Keratinocyte (primary cell): ENCODE measurements at regions not wholly inside any gene's neighbourhood (a gene's known extent, or its start where the extent isn't known, plus 50 kb on each side); places are given as distances from the start of the nearest gene placed in this dataset.
"Not testable (repeated sequence)": the region's sequence is repeated elsewhere in the genome, so short reads cannot be mapped to it uniquely, and the experiment has no call there.

Source experiments
- DNase-seq: peaks from one replicate; pipeline ENCODE4 v3.0.0-alpha.2; 2011; ENCODE audit warnings: low read depth, missing footprints, low spot score
- FAIRE-seq: peaks from 2 replicates; lab custom pipeline; 2011; peaks lifted over from hg19 to GRCh38; lab: Jason Lieb, UNC
- H2AFZ ChIP-seq: 2 replicates; pipeline ENCODE4 v1.6.0; 2012; ENCODE audit warnings: low read length, control low read depth, inconsistent platforms; ENCODE audit not compliant: control insufficient read depth
- H3K27ac ChIP-seq: 2 replicates; pipeline ENCODE4 v1.5.1; 2011; ENCODE audit warnings: low read length; ENCODE audit not compliant: control insufficient read depth, insufficient read depth
- H3K27me3 ChIP-seq: 3 replicates; pipeline ENCODE4 v1.6.0; 2011; ENCODE audit warnings: low read length; ENCODE audit not compliant: control insufficient read depth, insufficient read depth; ENCODE audit errors: extremely low read depth
- H3K36me3 ChIP-seq, 2 experiments: 2 replicates in 1 of 2; 3 replicates in 1 of 2; pipeline ENCODE4 v1.5.1; 2011; ENCODE audit warnings: low read length in 2 of 2, mild to moderate bottlenecking in 1 of 2; ENCODE audit not compliant: control insufficient read depth in 2 of 2, insufficient read depth in 2 of 2; ENCODE audit errors: extremely low read depth in 1 of 2
- H3K4me1 ChIP-seq: 3 replicates; pipeline ENCODE4 v1.5.1; 2011; ENCODE audit warnings: low read length; ENCODE audit not compliant: control insufficient read depth, insufficient read depth; ENCODE audit errors: extremely low read depth
- H3K4me2 ChIP-seq: 3 replicates; pipeline ENCODE4 v1.6.0; 2011; ENCODE audit warnings: low read depth, low read length; ENCODE audit not compliant: control insufficient read depth, insufficient read depth; ENCODE audit errors: extremely low read depth
- H3K4me3 ChIP-seq, 3 experiments: fragments of 200-600 bp in 1 of 3; sonication (generic) in 1 of 3; 2 replicates in 2 of 3; 3 replicates in 1 of 3; pipeline ENCODE4 v1.5.1; 2011 to 2016; ENCODE audit warnings: low read length in 3 of 3, mild to moderate bottlenecking in 3 of 3, control low read depth in 2 of 3, inconsistent platforms in 1 of 3, low read depth in 1 of 3, mixed read lengths in 1 of 3, mixed run types in 1 of 3, moderate library complexity in 1 of 3; ENCODE audit not compliant: control insufficient read depth in 2 of 3, insufficient read depth in 2 of 3; ENCODE audit errors: extremely low read depth in 1 of 3
- H3K79me2 ChIP-seq: 2 replicates; pipeline ENCODE4 v1.6.0; 2012; ENCODE audit warnings: low read length; ENCODE audit not compliant: control insufficient read depth, insufficient read depth
- H3K9ac ChIP-seq: 3 replicates; pipeline ENCODE4 v1.6.0; 2011; ENCODE audit warnings: low read length; ENCODE audit not compliant: control insufficient read depth, insufficient read depth; ENCODE audit errors: extremely low read depth
- H3K9me1 ChIP-seq: 3 replicates; pipeline ENCODE4 v1.6.0; 2011; ENCODE audit warnings: low read length; ENCODE audit not compliant: control insufficient read depth, insufficient read depth; ENCODE audit errors: extremely low read depth
- H3K9me3 ChIP-seq: 2 replicates; pipeline ENCODE4 v1.5.1; 2012; ENCODE audit warnings: low read depth, low read length; ENCODE audit not compliant: control insufficient read depth
- H4K20me1 ChIP-seq: 3 replicates; pipeline ENCODE4 v1.6.0; 2011; ENCODE audit warnings: low read length; ENCODE audit not compliant: control insufficient read depth, insufficient read depth; ENCODE audit errors: extremely low read depth
- EZH2 ChIP-seq: IDR thresholded peaks from one replicate; pipeline ENCODE4 v1.6.1; 2012; ENCODE audit warnings: inconsistent platforms, mild to moderate bottlenecking, low read length, moderate library complexity
- dilution Hi-C: fragments of 300-500 bp; cut with MboI; formaldehyde crosslinking; loops from one replicate; pipeline ENCODE4 v1.7.0; 2020; ENCODE audit warnings: low sequenced_read_pairs; ENCODE audit not compliant: extremely low pct_ligation_motif_present
- TF ChIP-seq, protein P1 (sequence below), 3 experiments: IDR thresholded peaks in 1 of 3; conservative IDR thresholded peaks in 1 of 3; optimal IDR thresholded peaks in 1 of 3; 2 replicates in 2 of 3; 3 replicates in 1 of 3; pipeline versions ENCODE3 to v1.5.1; 2011; ENCODE audit warnings: low read length in 3 of 3, mild to moderate bottlenecking in 3 of 3, moderate library complexity in 2 of 3, control low read depth in 1 of 3, inconsistent platforms in 1 of 3; ENCODE audit not compliant: insufficient read depth in 2 of 3; ENCODE audit errors: extremely low read depth in 1 of 3

DNA sequence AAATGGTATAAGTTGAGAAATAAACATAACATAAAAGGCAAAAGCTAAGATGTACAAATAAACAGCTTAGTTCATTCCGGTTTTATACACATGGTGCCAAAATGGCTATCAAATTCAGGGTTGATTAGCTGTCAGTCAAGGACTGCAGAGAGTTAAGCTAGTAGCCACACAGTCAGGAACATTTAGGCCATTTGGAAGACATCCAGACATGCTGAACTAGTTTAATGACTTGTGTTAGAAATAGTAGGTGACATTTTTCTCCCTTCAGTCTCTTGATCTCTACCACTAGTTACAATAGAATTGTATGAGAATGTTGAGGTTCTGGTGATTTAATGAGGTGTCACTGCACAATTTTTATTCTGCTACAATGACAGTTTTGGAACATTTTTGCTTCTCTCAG lies 394.4 kb upstream of the SPHKAP start:
- TF ChIP-seq, protein P1, sequence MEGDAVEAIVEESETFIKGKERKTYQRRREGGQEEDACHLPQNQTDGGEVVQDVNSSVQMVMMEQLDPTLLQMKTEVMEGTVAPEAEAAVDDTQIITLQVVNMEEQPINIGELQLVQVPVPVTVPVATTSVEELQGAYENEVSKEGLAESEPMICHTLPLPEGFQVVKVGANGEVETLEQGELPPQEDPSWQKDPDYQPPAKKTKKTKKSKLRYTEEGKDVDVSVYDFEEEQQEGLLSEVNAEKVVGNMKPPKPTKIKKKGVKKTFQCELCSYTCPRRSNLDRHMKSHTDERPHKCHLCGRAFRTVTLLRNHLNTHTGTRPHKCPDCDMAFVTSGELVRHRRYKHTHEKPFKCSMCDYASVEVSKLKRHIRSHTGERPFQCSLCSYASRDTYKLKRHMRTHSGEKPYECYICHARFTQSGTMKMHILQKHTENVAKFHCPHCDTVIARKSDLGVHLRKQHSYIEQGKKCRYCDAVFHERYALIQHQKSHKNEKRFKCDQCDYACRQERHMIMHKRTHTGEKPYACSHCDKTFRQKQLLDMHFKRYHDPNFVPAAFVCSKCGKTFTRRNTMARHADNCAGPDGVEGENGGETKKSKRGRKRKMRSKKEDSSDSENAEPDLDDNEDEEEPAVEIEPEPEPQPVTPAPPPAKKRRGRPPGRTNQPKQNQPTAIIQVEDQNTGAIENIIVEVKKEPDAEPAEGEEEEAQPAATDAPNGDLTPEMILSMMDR (optimal IDR thresholded peaks at IDR 0.05 in 1 of 3, IDR thresholded peaks at IDR 0.05 in 1 of 3, conservative IDR thresholded peaks at IDR 0.05 in 1 of 3; ENCODE audit: extremely low read depth in 1 of 3, insufficient read depth in 2 of 3, low read length in 3 of 3) = no peak
- TF ChIP-seq EZH2 = no peak
- DNase-seq = no peak
- no peaks in the 10 kb centered on the region for H4K20me1 ChIP-seq
- H3K4me1 ChIP-seq = no peaks in the 10 kb centered on the region
- dilution Hi-C loops = no loop called here
- no peak for FAIRE-seq
- H2AFZ ChIP-seq = no peak overlapping the region
- H3K79me2 ChIP-seq = no peaks in the 10 kb centered on the region
- no peaks in the 10 kb centered on the region for H3K36me3 ChIP-seq
- H3K4me2 ChIP-seq = no peak overlapping the region
- H3K4me3 ChIP-seq = no peak overlapping the region
- H3K9me3 ChIP-seq = no peaks in the 10 kb centered on the region
- no peak overlapping the region for H3K9ac ChIP-seq
- H3K27me3 ChIP-seq = no peaks in the 10 kb centered on the region
- no peak overlapping the region for H3K27ac ChIP-seq
- H3K9me1 ChIP-seq = no peaks in the 10 kb centered on the region

DNA sequence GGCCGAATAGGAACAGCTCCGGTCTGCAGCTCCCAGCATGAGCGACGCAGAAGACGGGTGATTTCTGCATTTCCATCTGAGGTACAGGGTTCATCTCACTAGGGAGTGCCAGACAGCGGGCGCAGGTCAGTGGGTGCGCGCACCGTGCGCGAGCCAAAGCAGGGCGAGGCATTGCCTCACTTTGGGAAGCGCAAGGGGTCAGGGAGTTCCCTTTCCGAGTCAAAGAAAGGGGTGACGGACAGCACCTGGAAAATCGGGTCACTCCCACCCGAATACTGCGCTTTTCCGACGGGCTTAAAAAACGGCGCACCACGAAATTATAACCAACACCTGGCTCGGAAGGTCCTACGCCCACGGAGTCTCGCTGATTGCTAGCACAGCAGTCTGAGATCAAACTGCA lies 386.8 kb upstream of the SPHKAP start:
- DNase-seq, FAIRE-seq, H3K36me3 ChIP-seq, H3K4me3 ChIP-seq, dilution Hi-C loops, H3K27ac ChIP-seq, H3K9ac ChIP-seq, H3K79me2 ChIP-seq, H3K9me1 ChIP-seq, H4K20me1 ChIP-seq, H3K9me3 ChIP-seq, H3K27me3 ChIP-seq, H3K4me1 ChIP-seq, H3K4me2 ChIP-seq, H2AFZ ChIP-seq: not testable (repeated sequence)

DNA sequence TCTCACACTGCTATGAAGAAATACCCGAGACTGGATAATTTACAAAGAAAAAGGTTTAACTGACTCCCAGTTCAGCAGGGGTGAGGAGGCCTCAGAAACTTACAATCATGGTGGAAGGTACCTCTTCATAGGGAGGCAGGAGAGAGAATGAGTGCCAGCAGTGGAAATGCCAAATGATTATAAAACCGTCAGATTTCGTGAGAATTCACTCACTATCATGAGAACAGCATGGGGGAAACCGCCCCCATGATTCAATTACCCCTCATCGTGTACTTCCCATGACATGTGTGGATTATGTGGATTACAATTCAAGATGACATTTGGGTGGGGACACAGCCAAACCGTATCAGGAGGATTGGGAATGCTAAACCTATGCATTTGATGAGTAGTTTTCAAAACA lies 380.3 kb upstream of the SPHKAP start:
- no peak overlapping the region for H2AFZ ChIP-seq
- H3K27ac ChIP-seq = no peak overlapping the region
- H3K4me1 ChIP-seq = peaks cover 1% of the 10 kb centered on the region
- no peak for TF ChIP-seq EZH2
- TF ChIP-seq, protein P1 (optimal IDR thresholded peaks at IDR 0.05 in 1 of 3, IDR thresholded peaks at IDR 0.05 in 1 of 3, conservative IDR thresholded peaks at IDR 0.05 in 1 of 3; ENCODE audit: extremely low read depth in 1 of 3, insufficient read depth in 2 of 3, low read length in 3 of 3) = no peak
- H4K20me1 ChIP-seq = no peaks in the 10 kb centered on the region
- H3K79me2 ChIP-seq = no peaks in the 10 kb centered on the region
- no peaks in the 10 kb centered on the region for H3K9me1 ChIP-seq
- no peak overlapping the region for H3K9ac ChIP-seq
- no peaks in the 10 kb centered on the region for H3K36me3 ChIP-seq
- H3K4me2 ChIP-seq = no peak overlapping the region
- FAIRE-seq = no peak
- no peak overlapping the region for H3K4me3 ChIP-seq
- DNase-seq = no peak
- dilution Hi-C loops = no loop called here
- H3K27me3 ChIP-seq = no peaks in the 10 kb centered on the region
- H3K9me3 ChIP-seq = no peaks in the 10 kb centered on the region
